ENCODE measurements at regions not wholly inside any gene's neighbourhood (a gene's known extent, or its start where the extent isn't known, plus 50 kb on each side); places are given as distances from the start of the nearest gene placed in this dataset.

- TF ChIP-seq CTCF (IDR thresholded peaks at IDR 0.05): no peak
- no peak for TF ChIP-seq POLR2A (IDR thresholded peaks at IDR 0.05)
Measured at GRCh38 chr13:105518086-105518485, 1017.4 kb downstream of the EFNB2 start.
